Uterus (tissue), 3 donors: ENCODE measurements at regions not wholly inside any gene's neighbourhood (a gene's known extent, or its start where the extent isn't known, plus 50 kb on each side); places are given as distances from the start of the nearest gene placed in this dataset.

Experiments
- DNase-seq, 2 donors: peaks; one replicate each; pipeline ENCODE4 v3.0.0-alpha.2; 2019 to 2020
- H3K27ac ChIP-seq, 2 donors: fragments of 200-600 bp; sonication (generic); 1 replicate in 1 of 2; 2 replicates in 1 of 2; pipeline ENCODE4 v1.5.1; 2016 to 2018
- H3K27me3 ChIP-seq, 2 donors: fragments of 200-600 bp; sonication (generic); one replicate each; pipeline ENCODE4 v1.5.1; 2018 to 2019; ENCODE audit warnings: control low read depth in 1 of 2
- H3K36me3 ChIP-seq, 2 donors: fragments of 200-600 bp; sonication (generic); one replicate each; pipeline ENCODE4 v1.5.1; 2019; ENCODE audit warnings: control low read depth in 1 of 2
- H3K4me1 ChIP-seq, 2 donors: fragments of 200-600 bp; sonication (generic); one replicate each; pipeline ENCODE4 v1.5.1; 2018 to 2019; ENCODE audit warnings: control low read depth in 1 of 2
- H3K4me3 ChIP-seq, 2 donors: fragments of 200-600 bp; sonication (generic); 1 replicate in 1 of 2; 2 replicates in 1 of 2; pipeline ENCODE4 v1.5.1; 2018 to 2019; ENCODE audit warnings: mild to moderate bottlenecking in 1 of 2
- H3K9me3 ChIP-seq, 2 donors: fragments of 200-600 bp; sonication (generic); one replicate each; pipeline ENCODE4 v1.5.1; 2019; ENCODE audit warnings: control low read depth in 1 of 2
- CTCF ChIP-seq, 4 experiments: fragments of 200-600 bp in 2 of 4; fragments of 450-650 bp in 2 of 4; sonication (generic) in 2 of 4; IDR thresholded peaks; one replicate each; pipeline ENCODE4 v1.5.1; 2016 to 2019; ENCODE audit warnings: antibody characterized with exemption in 4 of 4, mild to moderate bottlenecking in 2 of 4, moderate library complexity in 1 of 4
- POLR2A ChIP-seq, 2 donors: fragments of 450-650 bp; IDR thresholded peaks; one replicate each; pipeline ENCODE4 v1.6.1; 2016; ENCODE audit warnings: antibody characterized with exemption in 2 of 2, mild to moderate bottlenecking in 1 of 2, moderate library complexity in 1 of 2
- intact Hi-C: fragments of 100-400 bp; cut with DNase I; formaldehyde crosslinking; loops from one replicate; pipeline ENCODE4 v1.15.1; 2023; ENCODE audit warnings: low total_unique reads
- donor health status: DM: yes; HTN: yes; CAD: no.

GRCh38 chr3:40617084-40617483, 92.3 kb downstream of the ZNF621 start:
- no peak for DNase-seq
- no peaks in the 10 kb centered on the region for H3K9me3 ChIP-seq
- intact Hi-C loops = no loop called here

GRCh38 chr3:40618158-40618557, 93.4 kb downstream of the ZNF621 start:
- no peak for DNase-seq
- TF ChIP-seq POLR2A (IDR thresholded peaks at IDR 0.05) (no peak), CTCF (IDR thresholded peaks at IDR 0.05) (no peak)
- H3K4me3 ChIP-seq = no peak overlapping the region
- H3K36me3 ChIP-seq = no peaks in the 10 kb centered on the region
- intact Hi-C loops = no loop called here
- no peak overlapping the region for H3K27ac ChIP-seq
- H3K9me3 ChIP-seq = no peaks in the 10 kb centered on the region
- no peaks in the 10 kb centered on the region for H3K27me3 ChIP-seq
- H3K4me1 ChIP-seq = no peaks in the 10 kb centered on the region

More at GRCh38 chr3:40617084-40617483, 92.3 kb downstream of the ZNF621 start:
- no peak overlapping the region for H3K4me3 ChIP-seq
- TF ChIP-seq CTCF (IDR thresholded peaks at IDR 0.05) = no peak
- TF ChIP-seq POLR2A (IDR thresholded peaks at IDR 0.05) = no peak
- H3K27ac ChIP-seq = no peak overlapping the region
- H3K36me3 ChIP-seq = no peaks in the 10 kb centered on the region
- no peaks in the 10 kb centered on the region for H3K4me1 ChIP-seq
- H3K27me3 ChIP-seq = no peaks in the 10 kb centered on the region

- H3K27ac ChIP-seq = no peak overlapping the region
- H3K27me3 ChIP-seq = no peaks in the 10 kb centered on the region
- no peak overlapping the region for H3K4me3 ChIP-seq
- no peak for DNase-seq
- no peak for TF ChIP-seq CTCF (IDR thresholded peaks at IDR 0.05)
- no peak for TF ChIP-seq POLR2A (IDR thresholded peaks at IDR 0.05)
- H3K9me3 ChIP-seq = no peaks in the 10 kb centered on the region
- intact Hi-C loops = no loop called here
- H3K4me1 ChIP-seq = no peaks in the 10 kb centered on the region
- H3K36me3 ChIP-seq = no peaks in the 10 kb centered on the region
Observed at GRCh38 chr3:40620151-40620550, 95.4 kb downstream of the ZNF621 start.

GRCh38 chr3:40621252-40621651, 96.5 kb downstream of the ZNF621 start:
- no peaks in the 10 kb centered on the region for H3K4me1 ChIP-seq
- H3K36me3 ChIP-seq = no peaks in the 10 kb centered on the region
- DNase-seq = no peak
- no peaks in the 10 kb centered on the region for H3K27me3 ChIP-seq
- H3K27ac ChIP-seq = no peak overlapping the region
- intact Hi-C loops = no loop called here
- TF ChIP-seq CTCF (IDR thresholded peaks at IDR 0.05) = no peak
- TF ChIP-seq POLR2A (IDR thresholded peaks at IDR 0.05) = no peak
- H3K4me3 ChIP-seq = no peak overlapping the region
- no peaks in the 10 kb centered on the region for H3K9me3 ChIP-seq

GRCh38 chr3:40623567-40623966, 98.8 kb downstream of the ZNF621 start:
- Histone ChIP-seq H3K27ac (no peak overlapping the region), H3K36me3 (no peaks in the 10 kb centered on the region), H3K4me3 (no peak overlapping the region), H3K9me3 (no peaks in the 10 kb centered on the region), H3K4me1 (no peaks in the 10 kb centered on the region), H3K27me3 (no peaks in the 10 kb centered on the region)
- TF ChIP-seq POLR2A (IDR thresholded peaks at IDR 0.05) (no peak), CTCF (IDR thresholded peaks at IDR 0.05) (no peak)
- intact Hi-C loops = no loop called here
- no peak for DNase-seq
